ENCODE measurements at regions not wholly inside any gene's neighbourhood (a gene's known extent, or its start where the extent isn't known, plus 50 kb on each side); places are given as distances from the start of the nearest gene placed in this dataset.

GRCh38 chr1:238530209-238530851, 639.6 kb upstream of the ZP4 start:
- Histone ChIP-seq H3K36me3 (ENCODE audit: insufficient read depth, low read length) (no peaks in the 10 kb centered on the region), H3K4me3 (no peak overlapping the region), H3K9me3 (ENCODE audit: low read depth, low read length) (no peaks in the 10 kb centered on the region), H3K9ac (ENCODE audit: insufficient read length) (no peak overlapping the region), H3K27ac (no peak overlapping the region)
- TF ChIP-seq FOXP2 (optimal IDR thresholded peaks at IDR 0.05; ENCODE audit: control extremely low read depth, extremely low read length, insufficient read depth) (no peak), POLR2AphosphoS5 (IDR thresholded peaks at IDR 0.05; ENCODE audit: borderline replicate concordance, low read depth, low read length) (no peak), EZH2 (IDR thresholded peaks at IDR 0.05) (no peak)
- DNase-seq (ENCODE audit: low read depth, low spot score), result no peak

- Histone ChIP-seq H3K9me3 (ENCODE audit: low read depth, low read length) (no peaks in the 10 kb centered on the region), H3K36me3 (ENCODE audit: insufficient read depth, low read length) (no peaks in the 10 kb centered on the region), H3K27ac (peak overlapping the region; percentile 37; the same call in 1 of the 2 replicates)
Measured at GRCh38 chr1:238517711-238518110, 627.0 kb upstream of the ZP4 start.

DNA sequence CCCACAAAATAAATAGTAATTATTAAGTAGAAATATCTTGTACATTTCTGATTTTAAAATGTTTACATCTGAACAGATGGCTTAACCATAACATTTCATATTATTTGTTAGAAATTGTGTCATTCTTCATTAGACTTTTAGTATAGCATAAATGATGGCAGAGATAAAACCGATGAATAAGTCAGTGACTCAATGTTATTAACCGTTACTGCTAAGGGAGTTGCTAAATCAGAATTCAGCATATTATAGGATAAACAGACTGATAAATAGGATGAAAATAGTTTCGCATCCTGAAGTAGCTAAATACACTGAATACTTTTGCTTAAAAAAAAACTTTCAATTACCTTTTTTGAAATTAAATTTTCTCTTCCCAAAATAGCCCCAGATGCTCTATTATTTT, 610.6 kb upstream of the ZP4 start:
- H3K9ac ChIP-seq (ENCODE audit: insufficient read length), result no peak overlapping the region
- DNase-seq (ENCODE audit: low read depth, low spot score), result no peak
- TF ChIP-seq FOXP2 (optimal IDR thresholded peaks at IDR 0.05; ENCODE audit: control extremely low read depth, extremely low read length, insufficient read depth), result no peak
- no peak for TF ChIP-seq EZH2 (IDR thresholded peaks at IDR 0.05)
- no peak for TF ChIP-seq POLR2AphosphoS5 (IDR thresholded peaks at IDR 0.05; ENCODE audit: borderline replicate concordance, low read depth, low read length)
- no peak overlapping the region for H3K27ac ChIP-seq
- no peaks in the 10 kb centered on the region for H3K36me3 ChIP-seq (ENCODE audit: insufficient read depth, low read length)
- H3K4me3 ChIP-seq, result no peak overlapping the region
- H3K9me3 ChIP-seq (ENCODE audit: low read depth, low read length), result no peaks in the 10 kb centered on the region

More at GRCh38 chr1:238517711-238518110, 627.0 kb upstream of the ZP4 start:
- H3K9ac ChIP-seq (ENCODE audit: insufficient read length), result no peak overlapping the region
- no peak overlapping the region for H3K4me3 ChIP-seq
- no peak for DNase-seq (ENCODE audit: low read depth, low spot score)
- TF ChIP-seq FOXP2 (optimal IDR thresholded peaks at IDR 0.05; ENCODE audit: control extremely low read depth, extremely low read length, insufficient read depth), result no peak
- no peak for TF ChIP-seq EZH2 (IDR thresholded peaks at IDR 0.05)
- no peak for TF ChIP-seq POLR2AphosphoS5 (IDR thresholded peaks at IDR 0.05; ENCODE audit: borderline replicate concordance, low read depth, low read length)

- TF ChIP-seq POLR2AphosphoS5 (IDR thresholded peaks at IDR 0.05; ENCODE audit: borderline replicate concordance, low read depth, low read length), result no peak
- TF ChIP-seq EZH2 (IDR thresholded peaks at IDR 0.05), result no peak
- no peak for TF ChIP-seq FOXP2 (optimal IDR thresholded peaks at IDR 0.05; ENCODE audit: control extremely low read depth, extremely low read length, insufficient read depth)
- no peak overlapping the region for H3K9ac ChIP-seq (ENCODE audit: insufficient read length)
- H3K36me3 ChIP-seq (ENCODE audit: insufficient read depth, low read length), result no peaks in the 10 kb centered on the region
- no peak overlapping the region for H3K4me3 ChIP-seq
- no peak for DNase-seq (ENCODE audit: low read depth, low spot score)
- H3K9me3 ChIP-seq (ENCODE audit: low read depth, low read length), result no peaks in the 10 kb centered on the region
- H3K27ac ChIP-seq, result no peak overlapping the region
Measured at GRCh38 chr1:238499021-238499420, 608.3 kb upstream of the ZP4 start.

- DNase-seq (ENCODE audit: low read depth, low spot score), result no peak
- Histone ChIP-seq H3K9me3 (ENCODE audit: low read depth, low read length) (no peaks in the 10 kb centered on the region), H3K4me3 (no peak overlapping the region), H3K36me3 (ENCODE audit: insufficient read depth, low read length) (no peaks in the 10 kb centered on the region), H3K9ac (ENCODE audit: insufficient read length) (no peak overlapping the region), H3K27ac (no peak overlapping the region)
- no peak for TF ChIP-seq EZH2 (IDR thresholded peaks at IDR 0.05)
- no peak for TF ChIP-seq POLR2AphosphoS5 (IDR thresholded peaks at IDR 0.05; ENCODE audit: borderline replicate concordance, low read depth, low read length)
- no peak for TF ChIP-seq FOXP2 (optimal IDR thresholded peaks at IDR 0.05; ENCODE audit: control extremely low read depth, extremely low read length, insufficient read depth)
Measured at GRCh38 chr1:238492271-238492670, 601.5 kb upstream of the ZP4 start.

- no peak overlapping the region for H3K9ac ChIP-seq (ENCODE audit: insufficient read length)
- no peak for DNase-seq (ENCODE audit: low read depth, low spot score)
- H3K36me3 ChIP-seq (ENCODE audit: insufficient read depth, low read length), result no peaks in the 10 kb centered on the region
- no peaks in the 10 kb centered on the region for H3K9me3 ChIP-seq (ENCODE audit: low read depth, low read length)
- no peak overlapping the region for H3K4me3 ChIP-seq
- TF ChIP-seq POLR2AphosphoS5 (IDR thresholded peaks at IDR 0.05; ENCODE audit: borderline replicate concordance, low read depth, low read length) (no peak), EZH2 (IDR thresholded peaks at IDR 0.05) (no peak), FOXP2 (optimal IDR thresholded peaks at IDR 0.05; ENCODE audit: control extremely low read depth, extremely low read length, insufficient read depth) (no peak)
- no peak overlapping the region for H3K27ac ChIP-seq
Measured at GRCh38 chr1:238491265-238491664, 600.5 kb upstream of the ZP4 start.

DNA sequence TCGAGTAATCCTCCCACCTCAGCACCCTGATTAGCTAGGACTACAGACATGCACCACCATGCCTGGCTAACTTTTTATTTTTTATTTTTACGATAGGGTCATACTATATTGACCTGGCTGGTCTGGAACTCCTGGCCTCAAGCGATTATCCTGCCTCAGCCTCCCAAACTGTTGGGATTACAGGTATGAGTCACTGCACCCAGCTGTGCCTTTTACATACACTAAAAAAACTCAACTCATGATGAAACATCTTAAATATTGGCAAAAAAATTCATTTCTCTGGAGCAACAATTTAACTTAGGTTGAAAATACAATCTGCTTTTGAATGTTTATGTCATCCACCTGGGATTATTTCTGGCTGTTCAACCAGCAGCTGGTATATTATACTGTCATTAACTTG, 598.3 kb upstream of the ZP4 start:
- Histone ChIP-seq H3K9ac (ENCODE audit: insufficient read length) (no peak overlapping the region), H3K36me3 (ENCODE audit: insufficient read depth, low read length) (no peaks in the 10 kb centered on the region), H3K9me3 (ENCODE audit: low read depth, low read length) (no peaks in the 10 kb centered on the region), H3K4me3 (no peak overlapping the region), H3K27ac (no peak overlapping the region)
- TF ChIP-seq EZH2 (IDR thresholded peaks at IDR 0.05) (no peak), FOXP2 (optimal IDR thresholded peaks at IDR 0.05; ENCODE audit: control extremely low read depth, extremely low read length, insufficient read depth) (no peak), POLR2AphosphoS5 (IDR thresholded peaks at IDR 0.05; ENCODE audit: borderline replicate concordance, low read depth, low read length) (no peak)
- DNase-seq (ENCODE audit: low read depth, low spot score), result no peak

GRCh38 chr1:238488401-238488800, 597.7 kb upstream of the ZP4 start:
- TF ChIP-seq EZH2 (IDR thresholded peaks at IDR 0.05) (no peak), FOXP2 (optimal IDR thresholded peaks at IDR 0.05; ENCODE audit: control extremely low read depth, extremely low read length, insufficient read depth) (no peak), POLR2AphosphoS5 (IDR thresholded peaks at IDR 0.05; ENCODE audit: borderline replicate concordance, low read depth, low read length) (no peak)
- Histone ChIP-seq H3K9me3 (ENCODE audit: low read depth, low read length) (no peaks in the 10 kb centered on the region), H3K36me3 (ENCODE audit: insufficient read depth, low read length) (no peaks in the 10 kb centered on the region), H3K4me3 (no peak overlapping the region), H3K27ac (no peak overlapping the region), H3K9ac (ENCODE audit: insufficient read length) (no peak overlapping the region)
- DNase-seq (ENCODE audit: low read depth, low spot score), result no peak

- no peak overlapping the region for H3K9ac ChIP-seq (ENCODE audit: insufficient read length)
Measured at GRCh38 chr1:238487931-238488330, 597.2 kb upstream of the ZP4 start.

More at GRCh38 chr1:238487931-238488330, 597.2 kb upstream of the ZP4 start:
- DNase-seq (ENCODE audit: low read depth, low spot score), result no peak
- H3K9me3 ChIP-seq (ENCODE audit: low read depth, low read length), result no peaks in the 10 kb centered on the region
- H3K27ac ChIP-seq, result peak overlapping the region; percentile 22; the same call in 1 of the 2 replicates
- TF ChIP-seq FOXP2 (optimal IDR thresholded peaks at IDR 0.05; ENCODE audit: control extremely low read depth, extremely low read length, insufficient read depth), result no peak
- no peak for TF ChIP-seq EZH2 (IDR thresholded peaks at IDR 0.05)
- TF ChIP-seq POLR2AphosphoS5 (IDR thresholded peaks at IDR 0.05; ENCODE audit: borderline replicate concordance, low read depth, low read length), result no peak
- H3K36me3 ChIP-seq (ENCODE audit: insufficient read depth, low read length), result no peaks in the 10 kb centered on the region
- no peak overlapping the region for H3K4me3 ChIP-seq

Data from SK-N-MC (cell line).